ENCODE measurements at regions not wholly inside any gene's neighbourhood (a gene's known extent, or its start where the extent isn't known, plus 50 kb on each side); places are given as distances from the start of the nearest gene placed in this dataset.

- TF ChIP-seq CEBPB (IDR thresholded peaks at IDR 0.05; ENCODE audit: low read depth) = no peak
- no peak for TF ChIP-seq ELF1 (IDR thresholded peaks at IDR 0.05; ENCODE audit: borderline replicate concordance, low read depth)
- TF ChIP-seq FOSL1 (IDR thresholded peaks at IDR 0.05; ENCODE audit: low read depth) = no peak
Observed at GRCh38 chr2:145511946-145512345, 992.0 kb upstream of the ZEB2 start (continued).

GRCh38 chr2:145503511-145503910 is 983.6 kb upstream of the ZEB2 start:
- intact Hi-C loops (cut with micrococcal nuclease) = no loop called here
- Histone ChIP-seq H3K9me3 (ENCODE audit: control insufficient read depth in 1 of 2, insufficient read depth in 1 of 2, low read depth in 1 of 2, low read length in 2 of 2) (no peaks in the 10 kb centered on the region), H4K20me1 (ENCODE audit: insufficient read depth) (no peaks in the 10 kb centered on the region), H3K4me1 (ENCODE audit: control insufficient read depth in 1 of 2, insufficient read depth in 2 of 2, low read length in 2 of 2) (no peaks in the 10 kb centered on the region), H3K27ac (ENCODE audit: low read depth, low read length) (no peak overlapping the region), H3K79me2 (ENCODE audit: insufficient read depth, low read length) (no peaks in the 10 kb centered on the region), H3K9me2 (ENCODE audit: insufficient read depth) (no peaks in the 10 kb centered on the region), H3K36me3 (ENCODE audit: control insufficient read depth in 1 of 2, insufficient read depth in 2 of 2, low read length in 2 of 2) (no peaks in the 10 kb centered on the region), H3K27me3 (ENCODE audit: insufficient read depth, low read length) (no peaks in the 10 kb centered on the region), H2AFZ (ENCODE audit: low read depth, low read length, poor library complexity, severe bottlenecking) (no peak overlapping the region), H3K4me3 (replicated peaks in 1 of 2; ENCODE audit: low read depth in 1 of 2, low read length in 2 of 2) (no peak overlapping the region), H3K9ac (ENCODE audit: low read length) (no peak overlapping the region), H3K4me2 (ENCODE audit: low read length) (no peak overlapping the region)
- TF ChIP-seq SP1 (IDR thresholded peaks at IDR 0.05; ENCODE audit: low read depth) (no peak), ZFX (IDR thresholded peaks at IDR 0.05) (no peak), EZH2phosphoT487 (IDR thresholded peaks at IDR 0.05; ENCODE audit: borderline replicate concordance) (no peak), EZH2 (IDR thresholded peaks at IDR 0.05) (no peak), SIN3A (IDR thresholded peaks at IDR 0.05; ENCODE audit: low read depth) (no peak), CEBPB (IDR thresholded peaks at IDR 0.05; ENCODE audit: low read depth) (no peak), ELF1 (IDR thresholded peaks at IDR 0.05; ENCODE audit: borderline replicate concordance, low read depth) (no peak), MAX (IDR thresholded peaks at IDR 0.05) (no peak), CTCF (IDR thresholded peaks at IDR 0.05 in 2 of 3, conservative IDR thresholded peaks at IDR 0.05 in 1 of 3; ENCODE audit: borderline replicate concordance in 1 of 3, insufficient read depth in 1 of 3, low read depth in 2 of 3, low read length in 2 of 3) (no peak)
- BruUV-seq (replicated peaks) = no TSS peak
- ChIA-PET RAD21 (ENCODE audit: low non-redundant PET in 1 of 2, low total read pairs in 2 of 2, uncharacterized antibody in 2 of 2, unreplicated experiment in 2 of 2) (no interaction called here), POLR2A (no interaction called here), CTCF (no interaction called here)
- no peak for DNase-seq (ENCODE audit: low read depth, low spot score)
- no peak for ATAC-seq
